ENCODE measurements at regions not wholly inside any gene's neighbourhood (a gene's known extent, or its start where the extent isn't known, plus 50 kb on each side); places are given as distances from the start of the nearest gene placed in this dataset.
"Not testable (repeated sequence)": the region's sequence is repeated elsewhere in the genome, so short reads cannot be mapped to it uniquely, and the experiment has no call there.

DNA sequence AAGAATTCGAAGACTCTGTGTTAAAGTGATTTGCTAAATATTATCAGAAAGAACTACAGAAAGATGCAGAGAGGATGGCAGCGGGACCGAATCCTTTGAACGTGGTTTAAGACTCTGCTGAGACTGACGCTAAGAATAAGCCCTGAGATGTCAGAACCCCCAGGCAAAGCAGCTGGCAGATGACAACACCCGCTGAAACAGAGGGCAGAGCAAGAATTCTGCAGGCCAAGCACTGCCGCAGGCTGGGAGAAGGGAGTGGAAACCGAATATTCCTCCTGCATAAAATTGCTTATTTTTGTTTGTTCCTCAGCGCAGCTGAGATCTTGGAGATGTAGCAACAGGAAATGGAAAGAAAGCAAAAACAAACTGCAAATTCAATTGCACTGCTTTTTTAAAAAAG, 153.3 kb downstream of the ADRA2C start:
- not testable (repeated sequence) for H3K4me3 ChIP-seq (ENCODE audit: low read length); H3K27ac ChIP-seq (ENCODE audit: low read length); H3K27me3 ChIP-seq (ENCODE audit: control insufficient read depth, insufficient read depth, low read length); H3K36me3 ChIP-seq (ENCODE audit: control insufficient read depth, insufficient read depth, low read length); H3K4me1 ChIP-seq (ENCODE audit: control insufficient read depth, insufficient read depth, low read length); DNase-seq (ENCODE audit: low read depth, low spot score); H3K9me3 ChIP-seq (ENCODE audit: control insufficient read depth, insufficient read depth, low read length)
- no CpG with 5 or more reads among the region's 9 CpGs for WGBS (ENCODE audit: insufficient coverage, insufficient read length)

DNA sequence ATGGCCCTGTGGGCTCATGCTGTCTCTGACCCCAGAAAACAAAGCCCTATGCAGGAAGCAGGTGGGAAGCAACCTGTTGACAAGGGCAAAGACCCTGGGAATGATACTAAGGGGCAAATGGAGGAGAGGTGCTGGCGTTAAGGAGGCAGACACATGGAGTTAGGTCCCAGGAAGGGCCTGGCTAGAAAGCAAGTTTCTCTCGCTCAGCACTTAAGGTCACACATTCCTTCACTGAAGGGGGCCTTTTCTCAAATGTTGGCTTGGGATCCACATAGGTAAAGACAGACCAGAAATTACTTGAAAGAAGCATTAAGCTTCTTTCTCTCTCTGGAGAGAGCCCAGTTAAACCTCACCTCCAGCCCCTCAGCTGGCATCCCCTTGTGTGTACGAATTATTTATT, 155.7 kb downstream of the ADRA2C start:
- no CpG with 5 or more reads among the region's 3 CpGs for WGBS (ENCODE audit: insufficient coverage, insufficient read length)
- H3K27ac ChIP-seq (ENCODE audit: low read length); H3K27me3 ChIP-seq (ENCODE audit: control insufficient read depth, insufficient read depth, low read length); H3K4me1 ChIP-seq (ENCODE audit: control insufficient read depth, insufficient read depth, low read length); H3K36me3 ChIP-seq (ENCODE audit: control insufficient read depth, insufficient read depth, low read length); DNase-seq (ENCODE audit: low read depth, low spot score); H3K4me3 ChIP-seq (ENCODE audit: low read length); H3K9me3 ChIP-seq (ENCODE audit: control insufficient read depth, insufficient read depth, low read length): not testable (repeated sequence)

DNA sequence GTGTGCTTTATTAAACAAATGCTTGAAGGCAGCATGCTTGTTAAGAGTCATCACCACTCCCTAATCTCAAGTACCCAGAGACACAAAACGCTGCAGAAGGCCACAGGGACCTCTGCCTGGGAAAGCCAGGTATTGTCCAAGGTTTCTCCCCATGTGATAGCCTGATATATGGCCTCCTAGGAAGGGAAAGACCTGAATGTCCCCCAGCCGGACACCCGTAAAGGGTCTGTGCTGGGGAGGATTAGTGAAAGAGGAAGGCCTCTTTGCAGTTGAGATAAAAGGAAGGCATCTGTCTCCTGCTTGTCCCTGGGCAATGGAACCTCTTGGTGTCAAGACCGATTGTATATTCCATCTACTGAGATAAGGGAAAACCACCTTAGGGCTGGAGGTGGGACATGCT, 159.7 kb downstream of the ADRA2C start:
- WGBS (ENCODE audit: insufficient coverage, insufficient read length): no CpG with 5 or more reads among the region's 4 CpGs

DNA sequence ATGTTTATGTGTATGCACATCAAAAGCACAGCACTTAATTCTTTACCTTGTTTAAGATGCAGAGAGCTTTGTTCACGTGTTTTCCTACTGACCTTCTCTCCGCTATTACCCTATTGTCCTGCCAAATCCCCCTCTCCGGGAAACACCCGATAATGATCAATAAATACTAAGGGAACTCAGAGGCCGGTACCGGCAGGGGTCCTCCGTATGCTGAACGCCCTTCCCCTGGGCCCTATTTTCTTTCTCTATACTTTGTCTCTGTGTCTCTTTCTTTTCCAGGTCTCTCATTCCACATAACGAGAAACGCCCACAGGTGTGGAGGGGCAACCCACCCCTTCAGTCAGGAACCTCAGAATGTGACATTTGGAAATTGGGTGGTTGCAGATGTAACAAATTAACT, 160.1 kb downstream of the ADRA2C start:
- not testable (repeated sequence) for H3K27ac ChIP-seq (ENCODE audit: low read length); H3K27me3 ChIP-seq (ENCODE audit: control insufficient read depth, insufficient read depth, low read length); DNase-seq (ENCODE audit: low read depth, low spot score); H3K36me3 ChIP-seq (ENCODE audit: control insufficient read depth, insufficient read depth, low read length); H3K9me3 ChIP-seq (ENCODE audit: control insufficient read depth, insufficient read depth, low read length); H3K4me3 ChIP-seq (ENCODE audit: low read length); H3K4me1 ChIP-seq (ENCODE audit: control insufficient read depth, insufficient read depth, low read length)
- no CpG with 5 or more reads among the region's 10 CpGs for WGBS (ENCODE audit: insufficient coverage, insufficient read length)

More for the DNA sequence above, 159.7 kb downstream of the ADRA2C start:
- H3K27me3 ChIP-seq (ENCODE audit: control insufficient read depth, insufficient read depth, low read length); H3K4me1 ChIP-seq (ENCODE audit: control insufficient read depth, insufficient read depth, low read length); DNase-seq (ENCODE audit: low read depth, low spot score); H3K36me3 ChIP-seq (ENCODE audit: control insufficient read depth, insufficient read depth, low read length); H3K27ac ChIP-seq (ENCODE audit: low read length); H3K4me3 ChIP-seq (ENCODE audit: low read length); H3K9me3 ChIP-seq (ENCODE audit: control insufficient read depth, insufficient read depth, low read length): not testable (repeated sequence)

DNA sequence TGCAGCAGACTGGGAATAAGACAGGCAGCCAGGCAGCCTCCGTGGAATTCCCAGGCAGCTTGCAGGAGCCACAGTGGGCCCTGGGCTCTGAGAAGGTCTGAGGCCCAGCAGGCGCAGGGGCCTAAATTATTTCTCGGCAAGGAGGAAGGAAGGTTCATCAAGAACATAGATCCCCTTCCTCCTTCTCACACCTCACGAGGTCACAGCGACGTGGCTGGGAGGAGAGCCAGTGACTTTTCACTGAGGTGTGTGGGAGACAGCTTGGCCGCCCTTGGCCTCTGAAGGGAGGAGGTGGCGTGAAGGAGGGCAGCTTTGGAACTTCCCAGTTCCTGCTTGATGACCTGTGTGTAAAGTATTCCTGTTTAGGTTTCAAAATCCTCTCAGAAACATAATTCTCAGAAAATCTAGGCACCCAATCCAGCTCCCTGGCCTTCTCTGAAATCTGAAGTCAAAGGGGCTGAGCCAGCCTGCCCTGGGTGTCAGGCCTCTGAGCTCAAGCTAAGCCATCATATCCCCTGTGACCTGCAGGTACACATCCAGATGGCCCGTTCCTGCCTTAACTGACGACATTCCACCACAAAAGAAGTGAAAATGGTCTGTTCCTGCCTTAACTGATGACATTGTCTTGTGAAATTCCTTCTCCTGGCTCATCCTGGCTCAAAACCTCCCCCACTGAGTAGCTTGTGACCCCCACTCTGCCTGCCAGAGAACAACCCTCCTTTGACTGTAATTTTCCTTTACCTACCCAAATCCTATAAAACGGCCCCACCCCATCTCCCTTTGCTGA, 161.0 kb downstream of the ADRA2C start:
- H3K9me3 ChIP-seq (ENCODE audit: control insufficient read depth, insufficient read depth, low read length); DNase-seq (ENCODE audit: low read depth, low spot score); H3K27ac ChIP-seq (ENCODE audit: low read length); H3K36me3 ChIP-seq (ENCODE audit: control insufficient read depth, insufficient read depth, low read length); H3K4me1 ChIP-seq (ENCODE audit: control insufficient read depth, insufficient read depth, low read length); H3K4me3 ChIP-seq (ENCODE audit: low read length); H3K27me3 ChIP-seq (ENCODE audit: control insufficient read depth, insufficient read depth, low read length): not testable (repeated sequence)
- WGBS (ENCODE audit: insufficient coverage, insufficient read length): no CpG with 5 or more reads among the region's 11 CpGs

DNA sequence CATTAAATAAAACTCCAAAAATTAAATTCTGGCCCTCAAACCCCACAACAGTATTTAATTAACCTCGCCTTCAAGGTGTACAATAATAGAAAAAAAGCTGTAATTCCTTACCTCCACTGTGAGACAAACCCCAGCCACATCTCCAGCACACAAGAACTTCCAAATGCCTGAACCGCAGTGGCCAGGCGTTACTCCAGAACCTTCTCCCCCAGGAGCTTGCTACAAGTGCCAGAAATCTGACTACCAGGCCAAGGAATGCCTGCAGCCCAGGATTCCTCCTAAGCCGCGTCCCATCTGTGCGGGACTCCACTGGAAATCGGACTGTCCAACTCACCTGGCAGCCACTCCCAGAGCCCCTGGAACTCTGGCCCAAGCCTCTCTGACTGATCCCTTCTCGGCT, 163.2 kb downstream of the ADRA2C start:
- no CpG with 5 or more reads among the region's 8 CpGs for WGBS (ENCODE audit: insufficient coverage, insufficient read length)

DNA sequence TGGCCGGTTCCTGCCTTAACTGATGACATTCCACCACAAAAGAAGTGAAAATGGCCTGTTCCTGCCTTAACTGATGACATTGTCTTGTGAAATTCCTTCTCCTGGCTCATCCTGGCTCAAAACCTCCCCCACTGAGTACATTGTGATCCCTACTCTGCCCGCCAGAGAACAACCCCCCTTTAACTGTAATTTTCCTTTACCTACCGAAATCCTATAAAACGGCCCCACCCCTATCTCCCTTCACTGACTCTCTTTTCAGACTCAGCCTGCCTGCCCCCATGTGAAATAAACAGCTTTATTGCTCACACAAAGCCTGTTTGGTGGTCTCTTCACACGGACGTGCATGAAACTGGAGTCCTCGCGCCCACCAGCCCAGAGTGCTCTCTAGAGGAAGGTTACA, 166.5 kb downstream of the ADRA2C start:
- H3K27me3 ChIP-seq (ENCODE audit: control insufficient read depth, insufficient read depth, low read length); H3K27ac ChIP-seq (ENCODE audit: low read length); H3K36me3 ChIP-seq (ENCODE audit: control insufficient read depth, insufficient read depth, low read length); H3K4me3 ChIP-seq (ENCODE audit: low read length); H3K4me1 ChIP-seq (ENCODE audit: control insufficient read depth, insufficient read depth, low read length); H3K9me3 ChIP-seq (ENCODE audit: control insufficient read depth, insufficient read depth, low read length); DNase-seq (ENCODE audit: low read depth, low spot score): not testable (repeated sequence)
- no CpG with 5 or more reads among the region's 8 CpGs for WGBS (ENCODE audit: insufficient coverage, insufficient read length)

More for the DNA sequence above, 163.2 kb downstream of the ADRA2C start:
- H3K27ac ChIP-seq (ENCODE audit: low read length); H3K36me3 ChIP-seq (ENCODE audit: control insufficient read depth, insufficient read depth, low read length); H3K27me3 ChIP-seq (ENCODE audit: control insufficient read depth, insufficient read depth, low read length); DNase-seq (ENCODE audit: low read depth, low spot score); H3K4me3 ChIP-seq (ENCODE audit: low read length); H3K9me3 ChIP-seq (ENCODE audit: control insufficient read depth, insufficient read depth, low read length); H3K4me1 ChIP-seq (ENCODE audit: control insufficient read depth, insufficient read depth, low read length): not testable (repeated sequence)

DNA sequence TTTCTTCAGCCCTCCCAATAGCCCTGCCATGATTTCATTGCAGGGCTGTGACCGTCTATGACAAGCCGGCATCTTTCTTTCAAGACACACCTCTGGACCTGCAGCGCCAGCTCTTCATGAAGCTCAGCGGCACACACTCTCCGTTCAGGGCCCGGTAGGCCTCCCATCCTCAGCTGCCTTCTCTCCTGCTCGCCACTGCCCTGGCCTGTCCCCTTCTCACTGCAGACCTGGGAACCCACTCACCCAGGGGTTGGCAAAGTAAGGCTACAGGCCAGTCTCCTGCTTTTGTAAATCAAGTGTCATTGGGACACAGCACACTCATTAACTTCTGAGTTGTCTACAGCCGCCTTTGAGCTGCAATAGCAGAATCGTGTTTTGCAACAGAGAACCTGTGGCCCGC, 169.2 kb downstream of the ADRA2C start:
- DNase-seq (ENCODE audit: low read depth, low spot score); H3K27me3 ChIP-seq (ENCODE audit: control insufficient read depth, insufficient read depth, low read length); H3K9me3 ChIP-seq (ENCODE audit: control insufficient read depth, insufficient read depth, low read length); H3K4me1 ChIP-seq (ENCODE audit: control insufficient read depth, insufficient read depth, low read length); H3K27ac ChIP-seq (ENCODE audit: low read length); H3K4me3 ChIP-seq (ENCODE audit: low read length); H3K36me3 ChIP-seq (ENCODE audit: control insufficient read depth, insufficient read depth, low read length): not testable (repeated sequence)
- WGBS (ENCODE audit: insufficient coverage, insufficient read length): no CpG with 5 or more reads among the region's 10 CpGs

DNA sequence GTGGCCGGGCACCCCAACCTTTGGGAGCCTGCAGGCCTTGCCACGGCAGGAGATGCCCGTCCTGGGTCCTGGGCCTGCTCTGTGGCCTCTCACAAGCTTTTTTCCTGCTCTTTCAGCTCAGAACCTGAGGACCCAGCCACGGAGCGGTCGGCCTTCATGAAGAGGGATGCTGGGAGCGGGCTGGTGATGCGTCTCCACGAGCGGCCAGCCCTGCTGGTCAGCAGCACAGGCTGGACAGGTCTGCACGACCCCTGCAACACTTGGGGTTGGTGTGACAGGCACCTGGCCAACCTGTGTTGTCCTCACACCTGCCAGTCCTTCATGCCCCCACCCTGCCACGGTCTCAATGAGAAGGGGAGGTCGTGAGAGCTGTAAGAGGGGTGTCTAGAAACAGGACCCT, 170.0 kb downstream of the ADRA2C start:
- H3K36me3 ChIP-seq (ENCODE audit: control insufficient read depth, insufficient read depth, low read length): no peaks in the 10 kb centered on the region
- DNase-seq (ENCODE audit: low read depth, low spot score): no peak
- no peak overlapping the region for H3K27ac ChIP-seq (ENCODE audit: low read length)
- no peaks in the 10 kb centered on the region for H3K9me3 ChIP-seq (ENCODE audit: control insufficient read depth, insufficient read depth, low read length)
- H3K27me3 ChIP-seq (ENCODE audit: control insufficient read depth, insufficient read depth, low read length): no peaks in the 10 kb centered on the region
- H3K4me1 ChIP-seq (ENCODE audit: control insufficient read depth, insufficient read depth, low read length): peaks cover 2% of the 10 kb centered on the region; the same call in 1 of the 2 replicates
- no peak overlapping the region for H3K4me3 ChIP-seq (ENCODE audit: low read length)
- WGBS (ENCODE audit: insufficient coverage, insufficient read length): no CpG with 5 or more reads among the region's 13 CpGs

DNA sequence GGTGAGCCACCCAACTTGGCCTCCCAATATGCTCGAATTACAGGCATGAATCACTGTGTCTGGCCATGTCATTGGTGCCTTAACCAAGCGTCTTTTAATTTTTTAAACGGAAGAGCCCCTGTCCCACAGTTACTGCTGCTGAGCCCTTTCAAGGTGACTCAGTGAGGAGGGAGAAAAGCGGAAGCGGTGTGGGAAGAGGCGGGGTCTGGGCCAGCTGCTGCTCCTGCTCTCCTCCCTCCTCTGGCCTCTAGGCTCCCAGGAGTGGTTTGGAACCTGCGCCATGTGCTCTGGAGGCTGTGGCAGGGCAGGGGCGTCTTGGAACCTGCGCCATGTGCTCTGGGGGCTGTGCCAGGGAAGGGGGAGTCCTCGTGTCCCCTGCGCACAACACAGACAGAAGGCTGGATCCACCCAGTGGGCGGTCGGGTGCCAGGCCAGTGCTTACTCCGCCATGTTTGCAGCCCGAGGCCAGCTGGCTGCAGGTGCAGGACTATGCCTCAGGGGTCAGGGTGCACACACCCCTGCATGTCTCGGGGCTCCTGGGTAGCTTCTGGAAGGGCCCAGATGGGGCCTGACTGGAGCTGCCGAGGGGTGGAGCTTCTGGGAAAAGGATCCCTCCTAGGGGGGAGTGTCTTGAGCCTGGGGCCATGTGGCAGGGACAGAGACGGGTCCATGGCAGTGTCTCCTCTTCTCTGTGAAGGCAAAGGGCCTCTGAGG, 171.8 kb downstream of the ADRA2C start:
- H3K36me3 ChIP-seq (ENCODE audit: control insufficient read depth, insufficient read depth, low read length); H3K27me3 ChIP-seq (ENCODE audit: control insufficient read depth, insufficient read depth, low read length); DNase-seq (ENCODE audit: low read depth, low spot score); H3K9me3 ChIP-seq (ENCODE audit: control insufficient read depth, insufficient read depth, low read length); H3K4me1 ChIP-seq (ENCODE audit: control insufficient read depth, insufficient read depth, low read length); H3K27ac ChIP-seq (ENCODE audit: low read length); H3K4me3 ChIP-seq (ENCODE audit: low read length): not testable (repeated sequence)
- no CpG with 5 or more reads among the region's 18 CpGs for WGBS (ENCODE audit: insufficient coverage, insufficient read length)

DNA sequence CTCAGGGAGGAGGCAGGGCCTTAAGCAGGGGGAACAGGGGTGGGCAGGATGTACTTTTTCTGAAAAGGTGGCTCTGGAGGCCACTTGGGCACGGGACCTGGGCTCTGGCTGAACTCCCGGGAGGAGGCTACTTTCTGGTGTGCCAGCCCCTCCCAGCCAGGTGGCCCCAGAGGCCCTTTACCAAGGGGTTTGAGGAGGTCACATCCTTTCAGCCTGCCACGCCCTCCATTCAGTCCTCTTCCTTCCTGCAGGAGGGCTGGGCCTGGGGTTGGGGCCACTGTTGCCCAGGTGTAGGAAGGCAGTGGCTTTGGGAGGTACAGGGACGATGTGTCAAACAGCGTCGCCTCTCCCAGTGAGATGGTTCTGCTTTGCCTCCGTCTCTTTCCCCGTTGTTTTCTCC, 172.5 kb downstream of the ADRA2C start:
- DNase-seq (ENCODE audit: low read depth, low spot score); H3K9me3 ChIP-seq (ENCODE audit: control insufficient read depth, insufficient read depth, low read length); H3K27me3 ChIP-seq (ENCODE audit: control insufficient read depth, insufficient read depth, low read length); H3K36me3 ChIP-seq (ENCODE audit: control insufficient read depth, insufficient read depth, low read length); H3K4me3 ChIP-seq (ENCODE audit: low read length); H3K4me1 ChIP-seq (ENCODE audit: control insufficient read depth, insufficient read depth, low read length); H3K27ac ChIP-seq (ENCODE audit: low read length): not testable (repeated sequence)
- no CpG with 5 or more reads among the region's 8 CpGs for WGBS (ENCODE audit: insufficient coverage, insufficient read length)
